ENCODE measurements at regions not wholly inside any gene's neighbourhood (a gene's known extent, or its start where the extent isn't known, plus 50 kb on each side); places are given as distances from the start of the nearest gene placed in this dataset.

DNA sequence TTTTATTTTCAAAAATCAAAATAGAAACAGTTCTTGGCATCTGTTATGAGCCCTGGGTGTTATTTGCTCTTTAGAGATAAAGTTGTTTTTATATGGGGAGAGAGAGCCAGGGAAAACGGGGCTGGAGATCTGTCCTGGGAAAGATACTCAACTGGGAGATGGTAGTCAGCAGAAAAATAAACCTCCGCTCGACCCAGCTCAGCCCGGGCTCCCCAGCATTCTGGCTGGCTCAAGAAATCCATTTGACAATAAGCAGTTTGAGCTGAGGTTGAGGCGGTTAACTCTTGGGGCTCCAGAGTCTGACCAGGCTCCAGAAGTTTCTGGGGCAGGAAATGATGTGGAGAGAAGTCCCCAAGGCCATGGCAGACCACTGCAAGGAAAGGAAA lies 151.9 kb downstream of the IRX5 start:
- peaks cover 0 to 2% (median 0%) of the 10 kb centered on the region in 3 donors for H3K4me1 Mint-ChIP-seq
- no peak overlapping the region for H3K4me3 Mint-ChIP-seq
- no peaks in the 10 kb centered on the region for H3K36me3 Mint-ChIP-seq
- no peak overlapping the region for H3K27ac Mint-ChIP-seq
- no peaks in the 10 kb centered on the region for H3K27me3 Mint-ChIP-seq
- H3K9me3 Mint-ChIP-seq: peaks cover 0 to 7% (median 4%) of the 10 kb centered on the region in 3 donors

DNA sequence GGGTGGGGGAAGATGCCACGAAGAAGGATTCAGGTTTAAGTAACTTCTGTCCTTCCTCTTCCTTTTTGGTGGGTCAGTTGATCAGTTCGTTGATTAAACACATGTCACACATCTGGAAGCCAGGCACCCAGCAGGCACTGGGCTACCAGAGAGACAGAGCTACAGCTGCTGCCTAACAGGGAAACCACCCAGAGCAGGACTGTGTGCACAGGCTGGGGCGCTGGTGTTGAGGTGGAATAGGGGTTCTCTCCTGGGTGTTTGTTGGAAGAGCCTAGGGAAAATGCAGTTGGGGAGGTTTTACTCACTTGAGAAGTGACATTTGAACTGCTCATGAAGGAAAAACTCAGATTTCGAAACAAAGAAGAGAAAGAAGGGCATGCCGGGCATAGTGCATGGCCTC lies 152.4 kb downstream of the IRX5 start:
- Mint-ChIP-seq H3K27me3 (no peaks in the 10 kb centered on the region), H3K36me3 (no peaks in the 10 kb centered on the region), H3K27ac (no peak overlapping the region), H3K4me3 (no peak overlapping the region), H3K9me3 (peaks cover 0 to 7% (median 4%) of the 10 kb centered on the region in 3 donors), H3K4me1 (peaks cover 0 to 2% (median 0%) of the 10 kb centered on the region in 3 donors)

DNA sequence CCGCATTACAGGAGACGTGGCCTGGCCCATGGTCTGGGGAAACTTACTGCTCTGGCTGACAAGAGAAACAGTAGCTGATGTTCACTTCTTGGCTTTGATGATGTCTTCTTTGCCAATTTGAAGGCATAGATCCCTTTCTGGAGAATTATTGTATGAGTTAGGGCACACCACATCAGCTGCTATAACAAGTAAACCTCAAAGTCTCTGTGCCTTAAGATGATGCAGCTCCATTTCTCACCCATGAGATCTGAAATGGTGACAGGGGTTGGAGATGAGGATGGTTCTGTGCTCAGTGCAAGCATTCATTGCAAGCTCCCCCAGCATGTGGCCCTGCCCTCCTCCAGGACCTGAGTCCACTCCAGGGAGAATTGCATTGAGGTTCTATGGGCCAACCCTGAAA lies 157.4 kb downstream of the IRX5 start:
- Mint-ChIP-seq H3K27ac (no peak overlapping the region), H3K9me3 (no peaks in the 10 kb centered on the region), H3K27me3 (no peaks in the 10 kb centered on the region), H3K4me3 (no peak overlapping the region), H3K36me3 (peaks cover 2% of the 10 kb centered on the region), H3K4me1 (peaks cover 0 to 2% (median 0%) of the 10 kb centered on the region in 3 donors)

DNA sequence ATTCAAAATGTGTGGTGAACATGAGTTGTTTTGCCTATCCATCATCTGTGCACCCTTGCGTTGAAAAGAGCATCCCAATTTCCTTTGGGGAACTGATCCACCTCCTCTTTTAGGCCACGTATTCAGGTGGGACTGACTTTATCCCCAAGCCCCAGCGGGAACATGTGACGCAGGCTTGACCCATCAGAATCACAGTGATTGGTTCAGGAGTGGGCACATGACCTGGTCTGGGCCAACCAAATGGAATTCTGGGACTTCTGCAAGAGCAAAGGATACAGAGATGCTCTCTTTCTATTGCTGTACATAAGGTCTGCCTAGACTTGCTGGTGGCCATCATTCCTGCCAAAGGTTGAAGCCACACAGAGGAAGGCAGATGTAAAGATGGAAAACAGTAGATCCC lies 158.9 kb downstream of the IRX5 start:
- H3K36me3 Mint-ChIP-seq: peaks cover 2% of the 10 kb centered on the region
- no peak overlapping the region for H3K4me3 Mint-ChIP-seq
- H3K4me1 Mint-ChIP-seq: no peaks in the 10 kb centered on the region
- H3K27me3 Mint-ChIP-seq: no peaks in the 10 kb centered on the region
- peaks cover 0 to 10% (median 0%) of the 10 kb centered on the region in 3 donors for H3K9me3 Mint-ChIP-seq
- H3K27ac Mint-ChIP-seq: no peak overlapping the region

DNA sequence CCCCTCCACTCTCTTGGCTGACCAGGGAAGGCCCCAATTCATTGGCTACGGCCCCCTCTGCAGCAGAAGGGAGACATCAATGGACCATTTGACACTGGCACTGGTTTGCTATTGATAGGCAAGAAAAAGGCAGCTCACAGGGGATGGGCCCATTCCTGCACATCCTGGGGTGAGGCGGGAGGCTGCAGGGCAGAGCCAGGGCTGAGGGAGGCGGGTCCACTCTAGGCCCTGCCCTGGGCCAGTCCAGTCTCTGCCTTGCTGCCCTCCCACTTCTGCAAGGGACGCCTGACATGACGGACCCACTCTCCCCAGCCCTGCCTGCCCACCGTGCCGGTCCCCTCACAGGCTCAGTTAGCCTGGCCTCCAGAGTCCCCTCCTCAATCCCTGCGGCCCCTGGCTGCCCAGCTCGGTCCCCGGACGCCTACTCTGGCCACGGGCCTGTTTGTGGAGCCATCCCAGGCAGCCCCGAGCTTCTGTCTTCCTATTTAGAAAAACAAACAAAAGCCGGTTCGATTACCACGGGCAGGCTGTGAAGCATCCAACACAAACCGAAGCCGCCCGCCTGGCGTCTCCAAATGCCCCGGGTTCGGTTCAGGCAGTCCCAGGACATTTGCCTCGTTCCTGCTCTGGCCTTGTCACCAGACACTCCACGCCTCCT lies 160.7 kb downstream of the IRX5 start:
- Mint-ChIP-seq H3K4me1 (no peaks in the 10 kb centered on the region), H3K27ac (no peak overlapping the region)

DNA sequence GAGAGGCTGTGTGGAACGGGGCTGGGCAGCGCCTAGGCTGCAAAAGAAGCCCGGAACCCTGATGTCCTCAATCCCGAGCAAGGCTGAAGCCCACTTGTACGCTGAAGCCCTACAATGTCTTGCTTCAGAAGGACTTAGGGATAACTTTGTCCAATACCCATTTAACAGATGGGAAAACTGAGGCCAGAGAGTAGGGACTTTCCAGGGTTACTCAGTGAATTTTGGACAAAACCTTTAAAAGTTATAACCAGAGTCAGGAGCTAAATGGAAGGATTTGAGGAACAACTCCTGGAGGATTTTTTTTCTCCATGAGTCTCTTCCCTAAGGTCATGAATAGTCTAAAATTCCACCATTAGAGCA lies 161.2 kb downstream of the IRX5 start:
- Mint-ChIP-seq H3K4me1 (no peaks in the 10 kb centered on the region), H3K4me3 (no peak overlapping the region), H3K27ac (no peak overlapping the region), H3K9me3 (peaks cover 2 to 12% (median 3%) of the 10 kb centered on the region in 3 donors), H3K27me3 (no peaks in the 10 kb centered on the region), H3K36me3 (peaks cover 5% of the 10 kb centered on the region)

More for the DNA sequence above, 160.7 kb downstream of the IRX5 start:
- Mint-ChIP-seq H3K4me3 (no peak overlapping the region), H3K9me3 (peaks cover 2 to 12% (median 3%) of the 10 kb centered on the region in 3 donors), H3K36me3 (peaks cover 4% of the 10 kb centered on the region), H3K27me3 (no peaks in the 10 kb centered on the region)

DNA sequence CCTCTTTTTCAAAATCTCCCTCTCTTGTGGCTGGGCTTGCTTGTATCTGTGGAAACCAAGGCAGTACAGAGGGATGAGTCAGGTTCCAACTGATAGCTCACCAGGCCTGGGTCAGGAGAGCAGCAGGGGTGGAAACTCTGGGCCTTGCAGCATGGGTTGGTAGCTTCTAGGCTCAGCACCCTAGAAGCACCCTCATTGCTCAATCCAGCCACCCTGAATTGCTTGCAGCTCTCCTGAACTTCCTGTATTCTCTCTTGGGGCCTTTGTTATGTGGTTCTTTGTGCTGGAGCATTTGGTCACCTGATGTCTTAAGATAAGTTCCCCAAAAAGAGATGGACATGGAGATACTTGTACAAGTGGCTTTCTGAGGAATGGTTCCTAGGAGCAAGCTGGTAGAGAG lies 169.4 kb downstream of the IRX5 start:
- peaks cover 2% of the 10 kb centered on the region for H3K36me3 Mint-ChIP-seq
- no peaks in the 10 kb centered on the region for H3K4me1 Mint-ChIP-seq
- H3K9me3 Mint-ChIP-seq: peaks cover 5 to 11% (median 7%) of the 10 kb centered on the region in 3 donors
- no peak overlapping the region for H3K27ac Mint-ChIP-seq
- H3K4me3 Mint-ChIP-seq: no peak overlapping the region
- no peaks in the 10 kb centered on the region for H3K27me3 Mint-ChIP-seq

DNA sequence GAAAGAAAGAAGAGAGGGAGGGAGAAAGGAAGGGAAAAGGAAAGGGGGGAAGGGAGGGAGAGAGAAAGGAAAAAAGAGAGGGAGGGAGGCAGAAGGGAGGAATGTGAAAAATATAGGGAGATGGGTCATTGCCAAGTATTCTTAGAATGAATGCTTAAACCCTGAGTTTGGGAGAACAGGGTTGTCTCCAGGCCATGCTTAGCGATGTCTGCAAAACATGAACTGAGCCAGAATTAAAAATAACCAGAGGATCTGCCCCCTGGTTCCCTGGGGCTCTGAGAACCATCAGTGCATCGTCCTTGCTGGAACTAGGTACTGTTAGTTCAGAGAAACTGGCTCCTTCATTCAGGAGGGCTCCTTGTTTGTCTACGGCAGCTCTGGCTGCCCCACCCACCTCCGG lies 170.4 kb downstream of the IRX5 start:
- H3K4me3 Mint-ChIP-seq: no peak overlapping the region
- H3K27me3 Mint-ChIP-seq: no peaks in the 10 kb centered on the region
- H3K36me3 Mint-ChIP-seq: peaks cover 2% of the 10 kb centered on the region
- no peak overlapping the region for H3K27ac Mint-ChIP-seq
- H3K9me3 Mint-ChIP-seq: peaks cover 5 to 10% (median 7%) of the 10 kb centered on the region in 3 donors
- no peaks in the 10 kb centered on the region for H3K4me1 Mint-ChIP-seq

DNA sequence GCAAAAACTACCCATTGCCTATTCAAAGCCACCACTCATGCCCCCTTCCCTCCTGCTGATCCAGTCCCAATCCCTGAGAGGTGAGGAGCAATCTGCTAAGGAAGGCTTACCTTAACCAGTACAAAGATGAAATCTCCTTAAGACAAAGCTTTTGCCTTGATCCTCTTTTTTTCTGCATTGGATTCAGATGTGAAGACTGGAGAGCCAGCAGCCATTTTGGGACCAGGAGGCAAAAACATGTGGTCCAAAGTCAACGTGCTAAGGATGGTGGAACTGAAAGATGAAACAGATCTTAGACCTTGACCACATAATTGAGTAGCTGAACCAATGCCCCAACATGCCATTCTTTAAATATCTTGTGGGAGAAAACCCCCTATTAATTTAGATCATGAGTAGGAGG lies 171.4 kb downstream of the IRX5 start:
- Mint-ChIP-seq H3K27ac (no peak overlapping the region), H3K9me3 (peaks cover 5 to 8% (median 7%) of the 10 kb centered on the region in 3 donors), H3K27me3 (no peaks in the 10 kb centered on the region), H3K4me1 (no peaks in the 10 kb centered on the region), H3K36me3 (no peaks in the 10 kb centered on the region), H3K4me3 (no peak overlapping the region)

DNA sequence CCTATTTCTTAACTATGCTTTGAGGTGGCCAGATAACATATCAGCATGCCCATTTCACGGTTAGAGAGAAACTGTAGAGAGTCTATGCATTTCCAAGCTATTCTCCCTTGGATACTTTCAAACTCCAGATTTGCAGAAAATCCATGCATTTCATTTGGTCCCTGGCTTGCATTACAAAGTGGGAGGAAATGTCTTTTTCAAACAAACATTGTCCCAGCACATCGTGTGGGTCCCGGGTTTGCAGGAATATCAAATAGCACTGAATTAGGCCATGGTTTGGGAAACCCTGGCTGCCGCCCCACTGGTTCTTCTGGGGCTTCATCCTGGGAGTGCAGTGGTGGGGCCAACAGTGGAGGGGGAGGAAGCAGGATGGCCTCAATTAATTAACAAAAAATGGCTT lies 171.9 kb downstream of the IRX5 start:
- Mint-ChIP-seq H3K4me3 (no peak overlapping the region), H3K27me3 (no peaks in the 10 kb centered on the region), H3K27ac (no peak overlapping the region), H3K36me3 (no peaks in the 10 kb centered on the region), H3K9me3 (peaks cover 2 to 7% (median 6%) of the 10 kb centered on the region in 3 donors), H3K4me1 (no peaks in the 10 kb centered on the region)

DNA sequence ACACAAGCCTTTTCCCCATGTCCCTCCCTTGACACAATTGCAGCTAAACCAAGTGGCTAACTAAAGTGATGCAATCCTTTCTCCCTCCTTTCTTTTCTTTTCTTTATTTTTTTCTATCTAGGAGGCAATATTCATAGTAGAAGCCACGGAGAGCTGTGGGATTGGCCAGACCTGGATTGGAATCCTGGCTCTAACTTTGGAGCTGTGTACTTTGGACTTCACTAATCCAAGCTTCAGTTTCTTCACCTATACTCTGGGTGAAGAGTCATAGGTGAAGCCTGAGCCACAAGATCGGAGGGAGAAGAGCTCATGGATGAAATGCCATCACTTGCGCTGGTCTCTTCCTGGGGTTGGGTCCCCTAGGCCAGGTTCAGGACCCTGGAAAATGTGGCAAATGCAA lies 177.2 kb downstream of the IRX5 start:
- no peaks in the 10 kb centered on the region for H3K27me3 Mint-ChIP-seq
- H3K9me3 Mint-ChIP-seq: peaks cover 0 to 3% (median 1%) of the 10 kb centered on the region in 3 donors
- no peak overlapping the region for H3K4me3 Mint-ChIP-seq
- no peaks in the 10 kb centered on the region for H3K36me3 Mint-ChIP-seq
- H3K4me1 Mint-ChIP-seq: no peaks in the 10 kb centered on the region
- H3K27ac Mint-ChIP-seq: no peak overlapping the region

DNA sequence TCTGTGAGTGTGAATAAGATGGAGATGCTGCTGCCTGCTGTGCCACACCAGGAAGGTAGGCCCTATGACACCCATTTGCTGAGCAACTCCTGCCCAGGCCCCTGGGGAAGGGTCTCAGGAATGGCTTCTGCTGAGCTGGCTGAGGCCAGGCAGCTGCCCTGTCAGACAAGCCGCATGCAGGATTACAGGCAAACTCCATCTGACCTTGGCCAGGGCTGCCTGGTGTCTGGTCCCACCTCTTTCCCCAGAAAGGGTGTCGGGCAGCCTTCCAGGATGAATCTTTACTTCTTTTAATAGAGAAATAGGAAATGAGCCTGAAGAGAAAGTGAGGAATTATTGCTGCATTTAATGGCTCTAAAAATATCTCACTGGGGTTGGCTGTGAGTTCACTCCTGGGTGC lies 182.5 kb downstream of the IRX5 start:
- Mint-ChIP-seq H3K4me1 (no peaks in the 10 kb centered on the region), H3K4me3 (no peak overlapping the region), H3K36me3 (no peaks in the 10 kb centered on the region), H3K27ac (no peak overlapping the region), H3K9me3 (peaks cover 0 to 3% (median 1%) of the 10 kb centered on the region in 3 donors), H3K27me3 (no peaks in the 10 kb centered on the region)

DNA sequence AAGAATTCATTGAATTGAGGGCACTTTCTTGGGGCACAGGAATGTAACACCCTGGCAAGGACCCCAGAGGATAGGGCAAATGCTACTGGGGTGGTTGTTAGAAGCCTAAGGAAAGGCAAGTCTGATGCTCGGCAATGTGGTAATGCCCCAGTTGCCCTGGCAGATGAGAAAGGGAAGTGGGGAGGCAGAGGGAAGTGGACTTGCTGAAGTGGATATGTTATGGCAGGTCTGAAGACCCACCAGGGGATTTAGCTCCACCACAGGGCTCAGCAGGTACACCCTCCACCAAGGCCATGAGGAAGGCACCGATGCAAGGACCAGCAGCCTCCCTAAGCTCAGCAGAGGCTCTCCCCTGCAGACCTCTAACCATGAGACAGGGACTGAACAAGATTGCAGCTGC lies 184.8 kb downstream of the IRX5 start:
- H3K4me3 Mint-ChIP-seq: no peak overlapping the region
- H3K36me3 Mint-ChIP-seq: no peaks in the 10 kb centered on the region
- H3K27ac Mint-ChIP-seq: no peak overlapping the region
- H3K27me3 Mint-ChIP-seq: no peaks in the 10 kb centered on the region
- H3K4me1 Mint-ChIP-seq: no peaks in the 10 kb centered on the region
- peaks cover 2 to 3% (median 2%) of the 10 kb centered on the region in 3 donors for H3K9me3 Mint-ChIP-seq

DNA sequence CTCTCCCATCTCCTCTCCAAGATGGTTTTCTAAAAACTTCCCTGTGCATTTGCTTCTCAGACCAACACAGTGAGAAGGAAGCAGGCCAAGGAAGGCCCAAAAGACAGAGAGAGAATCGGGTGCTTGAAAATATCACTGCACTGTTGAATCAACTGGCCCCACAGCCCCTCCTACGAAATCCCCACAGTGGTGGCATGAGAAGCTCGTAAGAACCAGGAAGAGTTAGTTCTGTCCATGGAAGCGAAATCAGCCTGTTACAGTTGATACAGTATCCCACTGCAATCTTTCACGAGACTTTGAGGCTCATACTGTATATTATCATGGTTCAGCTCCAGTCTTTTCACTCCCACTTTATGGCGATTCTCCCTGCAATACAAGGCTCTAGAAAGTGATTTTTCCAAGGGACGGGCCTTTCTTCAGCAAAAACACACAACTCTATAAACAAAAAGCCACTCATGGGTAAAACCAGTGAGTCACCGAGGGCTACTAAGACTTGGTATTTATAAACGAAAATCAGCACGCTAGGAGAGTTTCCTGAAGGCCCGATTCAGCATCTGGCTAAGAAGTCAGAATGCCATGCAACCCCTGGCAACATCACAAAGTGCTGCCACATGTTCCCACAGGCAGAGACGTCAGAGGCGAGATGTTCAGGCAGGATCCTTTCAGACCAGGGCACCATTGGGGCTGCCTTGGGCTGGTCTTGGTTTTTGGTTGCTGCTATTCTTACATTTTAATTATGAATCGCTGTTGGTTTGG lies 185.7 kb downstream of the IRX5 start:
- no peak overlapping the region for H3K27ac Mint-ChIP-seq
- H3K4me3 Mint-ChIP-seq: no peak overlapping the region
- no peaks in the 10 kb centered on the region for H3K36me3 Mint-ChIP-seq
- no peaks in the 10 kb centered on the region for H3K27me3 Mint-ChIP-seq
- no peaks in the 10 kb centered on the region for H3K4me1 Mint-ChIP-seq
- H3K9me3 Mint-ChIP-seq: peaks cover 2 to 3% (median 2%) of the 10 kb centered on the region in 3 donors

DNA sequence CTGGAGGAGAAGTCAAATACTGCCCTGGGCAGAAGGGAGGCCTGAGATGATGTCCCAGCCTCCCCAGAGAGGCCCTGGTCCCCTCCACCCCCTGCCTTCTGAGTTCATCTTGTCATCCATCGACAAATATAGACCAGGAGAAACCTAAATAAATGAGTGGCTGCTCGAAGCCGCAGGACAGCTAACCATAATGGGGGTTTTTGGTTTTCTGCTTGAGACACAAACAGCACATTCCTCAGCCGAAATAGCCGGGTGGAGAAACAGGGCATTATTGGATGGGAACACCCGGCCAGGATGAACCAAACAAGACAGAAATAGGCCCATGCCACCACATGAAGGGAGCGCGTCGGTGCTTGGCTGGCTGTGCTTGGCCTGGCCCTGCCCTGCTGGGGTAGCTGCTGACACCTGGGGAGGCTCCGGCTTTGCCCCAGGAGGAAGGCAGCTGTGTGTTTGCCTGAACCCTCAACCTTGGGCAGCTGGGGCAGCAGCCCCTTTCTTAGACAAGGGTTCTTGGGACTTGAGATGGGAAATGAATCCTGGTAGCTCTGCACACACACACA lies 188.1 kb downstream of the IRX5 start:
- no peaks in the 10 kb centered on the region for H3K4me1 Mint-ChIP-seq
- H3K27ac Mint-ChIP-seq: no peak overlapping the region
- no peaks in the 10 kb centered on the region for H3K36me3 Mint-ChIP-seq
- H3K27me3 Mint-ChIP-seq: no peaks in the 10 kb centered on the region
- H3K4me3 Mint-ChIP-seq: no peak overlapping the region
- H3K9me3 Mint-ChIP-seq: peaks cover 2 to 10% (median 4%) of the 10 kb centered on the region in 3 donors

DNA sequence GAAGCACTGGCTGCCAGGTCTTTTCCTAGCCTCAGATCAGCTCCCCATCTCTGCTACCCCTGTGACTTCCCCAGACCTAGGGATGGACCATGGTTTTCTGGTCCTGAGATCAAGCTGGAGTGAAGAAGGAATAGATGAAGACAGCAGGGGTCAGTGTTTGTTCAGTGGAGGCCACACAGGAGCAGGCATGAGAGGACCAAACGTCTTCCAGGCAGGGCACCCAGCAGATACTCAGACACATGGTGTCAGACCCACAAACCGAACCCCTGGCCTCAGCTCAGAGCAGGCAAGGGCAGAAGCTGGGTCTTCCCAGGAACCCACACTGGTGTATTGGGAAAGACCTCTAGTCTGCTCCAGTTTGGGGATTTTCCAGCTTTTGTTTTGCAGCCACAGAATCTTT lies 189.7 kb downstream of the IRX5 start:
- H3K27ac Mint-ChIP-seq: no peak overlapping the region
- no peaks in the 10 kb centered on the region for H3K4me1 Mint-ChIP-seq
- H3K9me3 Mint-ChIP-seq: peaks cover 2 to 10% (median 4%) of the 10 kb centered on the region in 3 donors
- peaks cover 6% of the 10 kb centered on the region for H3K27me3 Mint-ChIP-seq
- no peak overlapping the region for H3K4me3 Mint-ChIP-seq
- no peaks in the 10 kb centered on the region for H3K36me3 Mint-ChIP-seq
